ENCODE measurements at regions not wholly inside any gene's neighbourhood (a gene's known extent, or its start where the extent isn't known, plus 50 kb on each side); places are given as distances from the start of the nearest gene placed in this dataset.

DNA sequence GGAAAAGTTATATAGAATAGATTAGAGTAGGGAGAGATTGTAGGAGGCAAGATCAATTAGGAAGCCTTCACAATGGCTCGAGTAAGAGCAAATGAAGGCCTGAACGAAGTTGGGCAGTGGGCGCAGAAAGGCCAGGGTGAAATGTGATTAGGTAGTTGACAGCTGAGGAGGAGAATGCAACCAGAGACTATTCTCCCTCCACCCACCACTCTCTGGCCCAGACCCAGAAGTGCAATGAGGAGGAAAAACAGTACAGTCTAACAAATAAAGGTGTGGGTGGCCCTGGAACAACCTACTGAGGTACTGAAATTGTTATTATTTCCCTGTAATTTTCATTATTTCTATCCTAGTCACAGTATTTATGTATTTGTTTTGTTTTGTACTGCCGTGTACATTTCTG is 176.7 kb downstream of the SLC39A8 start:
- TF ChIP-seq, protein P1, sequence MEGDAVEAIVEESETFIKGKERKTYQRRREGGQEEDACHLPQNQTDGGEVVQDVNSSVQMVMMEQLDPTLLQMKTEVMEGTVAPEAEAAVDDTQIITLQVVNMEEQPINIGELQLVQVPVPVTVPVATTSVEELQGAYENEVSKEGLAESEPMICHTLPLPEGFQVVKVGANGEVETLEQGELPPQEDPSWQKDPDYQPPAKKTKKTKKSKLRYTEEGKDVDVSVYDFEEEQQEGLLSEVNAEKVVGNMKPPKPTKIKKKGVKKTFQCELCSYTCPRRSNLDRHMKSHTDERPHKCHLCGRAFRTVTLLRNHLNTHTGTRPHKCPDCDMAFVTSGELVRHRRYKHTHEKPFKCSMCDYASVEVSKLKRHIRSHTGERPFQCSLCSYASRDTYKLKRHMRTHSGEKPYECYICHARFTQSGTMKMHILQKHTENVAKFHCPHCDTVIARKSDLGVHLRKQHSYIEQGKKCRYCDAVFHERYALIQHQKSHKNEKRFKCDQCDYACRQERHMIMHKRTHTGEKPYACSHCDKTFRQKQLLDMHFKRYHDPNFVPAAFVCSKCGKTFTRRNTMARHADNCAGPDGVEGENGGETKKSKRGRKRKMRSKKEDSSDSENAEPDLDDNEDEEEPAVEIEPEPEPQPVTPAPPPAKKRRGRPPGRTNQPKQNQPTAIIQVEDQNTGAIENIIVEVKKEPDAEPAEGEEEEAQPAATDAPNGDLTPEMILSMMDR (IDR thresholded peaks at IDR 0.05): no peak
- no peak for TF ChIP-seq POLR2AphosphoS5 (IDR thresholded peaks at IDR 0.05; ENCODE audit: low read depth, low read length)
- TF ChIP-seq, protein P2, sequence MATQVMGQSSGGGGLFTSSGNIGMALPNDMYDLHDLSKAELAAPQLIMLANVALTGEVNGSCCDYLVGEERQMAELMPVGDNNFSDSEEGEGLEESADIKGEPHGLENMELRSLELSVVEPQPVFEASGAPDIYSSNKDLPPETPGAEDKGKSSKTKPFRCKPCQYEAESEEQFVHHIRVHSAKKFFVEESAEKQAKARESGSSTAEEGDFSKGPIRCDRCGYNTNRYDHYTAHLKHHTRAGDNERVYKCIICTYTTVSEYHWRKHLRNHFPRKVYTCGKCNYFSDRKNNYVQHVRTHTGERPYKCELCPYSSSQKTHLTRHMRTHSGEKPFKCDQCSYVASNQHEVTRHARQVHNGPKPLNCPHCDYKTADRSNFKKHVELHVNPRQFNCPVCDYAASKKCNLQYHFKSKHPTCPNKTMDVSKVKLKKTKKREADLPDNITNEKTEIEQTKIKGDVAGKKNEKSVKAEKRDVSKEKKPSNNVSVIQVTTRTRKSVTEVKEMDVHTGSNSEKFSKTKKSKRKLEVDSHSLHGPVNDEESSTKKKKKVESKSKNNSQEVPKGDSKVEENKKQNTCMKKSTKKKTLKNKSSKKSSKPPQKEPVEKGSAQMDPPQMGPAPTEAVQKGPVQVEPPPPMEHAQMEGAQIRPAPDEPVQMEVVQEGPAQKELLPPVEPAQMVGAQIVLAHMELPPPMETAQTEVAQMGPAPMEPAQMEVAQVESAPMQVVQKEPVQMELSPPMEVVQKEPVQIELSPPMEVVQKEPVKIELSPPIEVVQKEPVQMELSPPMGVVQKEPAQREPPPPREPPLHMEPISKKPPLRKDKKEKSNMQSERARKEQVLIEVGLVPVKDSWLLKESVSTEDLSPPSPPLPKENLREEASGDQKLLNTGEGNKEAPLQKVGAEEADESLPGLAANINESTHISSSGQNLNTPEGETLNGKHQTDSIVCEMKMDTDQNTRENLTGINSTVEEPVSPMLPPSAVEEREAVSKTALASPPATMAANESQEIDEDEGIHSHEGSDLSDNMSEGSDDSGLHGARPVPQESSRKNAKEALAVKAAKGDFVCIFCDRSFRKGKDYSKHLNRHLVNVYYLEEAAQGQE (IDR thresholded peaks at IDR 0.05; ENCODE audit: insufficient read depth in 1 of 2, low read depth in 2 of 2, low read length in 1 of 2): no peak
- TF ChIP-seq SIN3A (IDR thresholded peaks at IDR 0.05; ENCODE audit: borderline replicate concordance, insufficient read depth, low read depth, low read length): no peak
- no peak for TF ChIP-seq TCF7L2 (IDR thresholded peaks at IDR 0.05; ENCODE audit: low read depth, low read length)
